Caco-2 (cell line): ENCODE measurements at regions not wholly inside any gene's neighbourhood (a gene's known extent, or its start where the extent isn't known, plus 50 kb on each side); places are given as distances from the start of the nearest gene placed in this dataset.

ENCODE experiments used
- BruUV-seq: library from RNA; stranded (reverse); fragments of 400-500 nt; replicated peaks from 2 replicates; lab custom pipeline; 2021; lab: Mats Ljungman, UMichigan
- CTCF ChIA-PET: fragments of 300-600 bp; sonication (Branson Sonifier 250); formaldehyde crosslinking; loops from one replicate; lab custom pipeline; 2022; ENCODE audit warnings: antibody characterized with exemption; lab: Charles Lee
- POLR2A ChIA-PET: fragments of 300-600 bp; sonication (Branson Sonifier 250); formaldehyde crosslinking; loops from one replicate; lab custom pipeline; 2022; ENCODE audit warnings: antibody characterized with exemption; lab: Charles Lee
- DNase-seq, 2 experiments: peaks; one replicate each; pipeline versions ENCODE4 v3.0.0 to v3.0.0-alpha.2; 2020 to 2022
- H3K27me3 ChIP-seq: replicated peaks from 2 replicates; pipeline ENCODE4 v1.6.0; 2011; ENCODE audit warnings: low read length; ENCODE audit not compliant: control insufficient read depth, insufficient read depth
- H3K36me3 ChIP-seq: 2 replicates; pipeline ENCODE4 v1.5.1; 2011; ENCODE audit warnings: low read length; ENCODE audit not compliant: control insufficient read depth, insufficient read depth
- H3K4me1 ChIP-seq: fragments of 250-450 bp; sonication (Bioruptor Pico); 2 replicates; pipeline ENCODE4 v1.5.1; 2020; ENCODE audit warnings: mild to moderate bottlenecking
- H3K4me3 ChIP-seq: 2 replicates; pipeline ENCODE4 v1.5.1; 2011; ENCODE audit warnings: low read depth, mild to moderate bottlenecking, control low read depth, low read length
- H3K9me3 ChIP-seq: fragments of 250-450 bp; sonication (Bioruptor Pico); 2 replicates; pipeline ENCODE4 v1.5.1; 2020; ENCODE audit warnings: mild to moderate bottlenecking, moderate library complexity
- H3K27ac Mint-ChIP-seq: one replicate; pipeline ENCODE4 v1.8.0; 2022; ENCODE audit warnings: mixed read lengths; ENCODE audit not compliant: unreplicated experiment
- H3K27me3 Mint-ChIP-seq: one replicate; pipeline ENCODE4 v1.8.0; 2022; ENCODE audit warnings: mixed read lengths; ENCODE audit not compliant: insufficient read depth, unreplicated experiment
- H3K36me3 Mint-ChIP-seq: one replicate; pipeline ENCODE4 v1.8.0; 2022; ENCODE audit warnings: mild to moderate bottlenecking, mixed read lengths; ENCODE audit not compliant: insufficient read depth, unreplicated experiment
- H3K4me1 Mint-ChIP-seq: one replicate; pipeline ENCODE4 v1.8.0; 2022; ENCODE audit warnings: low read depth, mixed read lengths; ENCODE audit not compliant: unreplicated experiment
- H3K4me3 Mint-ChIP-seq: one replicate; pipeline ENCODE4 v1.8.0; 2022; ENCODE audit warnings: mild to moderate bottlenecking, moderate library complexity, mixed read lengths; ENCODE audit not compliant: unreplicated experiment
- H3K9me3 Mint-ChIP-seq: one replicate; pipeline ENCODE4 v1.8.0; 2022; ENCODE audit warnings: mixed read lengths; ENCODE audit not compliant: unreplicated experiment
- CTCF ChIP-seq, 2 experiments: fragments of 200-600 bp in 1 of 2; IDR thresholded peaks; 1 replicate in 1 of 2; 2 replicates in 1 of 2; pipeline versions ENCODE4 v1.5.1 to v1.8.0; 2011 to 2022; ENCODE audit warnings: antibody characterized with exemption in 1 of 2, control low read depth in 1 of 2, inconsistent platforms in 1 of 2, low read depth in 1 of 2, low read length in 1 of 2, mild to moderate bottlenecking in 1 of 2, moderate library complexity in 1 of 2; ENCODE audit not compliant: insufficient read depth in 1 of 2, severe bottlenecking in 1 of 2, unreplicated experiment in 1 of 2
- intact Hi-C: fragments of 100-400 bp; cut with micrococcal nuclease; formaldehyde crosslinking; loops from one replicate; pipeline ENCODE4 v1.10.0; 2022; ENCODE audit not compliant: unreplicated experiment

DNA sequence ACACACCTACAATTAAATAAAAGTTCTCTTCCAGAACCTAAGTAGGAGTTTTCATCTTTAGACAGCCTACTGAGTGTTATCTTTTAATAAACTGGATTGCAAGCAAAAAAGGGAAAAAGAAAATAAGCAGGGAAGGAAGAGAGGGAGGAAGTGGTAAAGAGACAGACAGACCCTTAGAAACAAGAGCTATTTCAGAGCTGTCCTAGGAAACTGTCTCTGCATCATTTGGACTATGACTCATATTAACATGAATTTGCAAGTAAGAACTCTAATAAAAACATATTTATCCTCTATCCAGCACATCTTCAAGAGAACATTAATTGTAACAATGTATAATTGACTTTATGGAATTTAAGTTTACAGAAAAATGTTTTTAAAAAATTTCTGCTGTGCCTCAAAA lies 438.8 kb upstream of the USP15 start:
- H3K4me1 Mint-ChIP-seq, result no peaks in the 10 kb centered on the region
- no peaks in the 10 kb centered on the region for H3K27me3 ChIP-seq
- no peak overlapping the region for H3K27ac Mint-ChIP-seq
- no peaks in the 10 kb centered on the region for H3K36me3 ChIP-seq
- no peak overlapping the region for H3K4me3 Mint-ChIP-seq
- DNase-seq, result no peak
- CTCF ChIA-PET, result no interaction called here
- H3K4me3 ChIP-seq, result no peak overlapping the region
- H3K27me3 Mint-ChIP-seq, result peaks cover 3% of the 10 kb centered on the region
- no peaks in the 10 kb centered on the region for H3K9me3 ChIP-seq
- no peak for TF ChIP-seq CTCF (IDR thresholded peaks at IDR 0.05; ENCODE audit: insufficient read depth in 1 of 2, low read depth in 1 of 2, low read length in 1 of 2, severe bottlenecking in 1 of 2, unreplicated experiment in 1 of 2)
- H3K36me3 Mint-ChIP-seq, result no peaks in the 10 kb centered on the region
- H3K9me3 Mint-ChIP-seq, result no peaks in the 10 kb centered on the region
- no peaks in the 10 kb centered on the region for H3K4me1 ChIP-seq
- no TSS peak for BruUV-seq
- intact Hi-C loops, result no loop called here
- POLR2A ChIA-PET, result no interaction called here

- H3K4me1 ChIP-seq, result no peaks in the 10 kb centered on the region
- Mint-ChIP-seq H3K9me3 (no peaks in the 10 kb centered on the region), H3K4me1 (no peaks in the 10 kb centered on the region), H3K27ac (no peak overlapping the region), H3K4me3 (no peak overlapping the region), H3K27me3 (peaks cover 3% of the 10 kb centered on the region), H3K36me3 (no peaks in the 10 kb centered on the region)
- TF ChIP-seq CTCF (IDR thresholded peaks at IDR 0.05; ENCODE audit: insufficient read depth in 1 of 2, low read depth in 1 of 2, low read length in 1 of 2, severe bottlenecking in 1 of 2, unreplicated experiment in 1 of 2), result no peak
- POLR2A ChIA-PET, result no interaction called here
- H3K36me3 ChIP-seq, result no peaks in the 10 kb centered on the region
- no peak for DNase-seq
- CTCF ChIA-PET, result no interaction called here
- H3K4me3 ChIP-seq, result no peak overlapping the region
- intact Hi-C loops, result no loop called here
- H3K27me3 ChIP-seq, result no peaks in the 10 kb centered on the region
- BruUV-seq, result no TSS peak
- no peaks in the 10 kb centered on the region for H3K9me3 ChIP-seq
These were observed 437.1 kb upstream of the USP15 start for GRCh38 chr12:61823102-61823501.

GRCh38 chr12:61846765-61847164 lies 413.4 kb upstream of the USP15 start:
- no peak for DNase-seq
- H3K27me3 ChIP-seq, result no peaks in the 10 kb centered on the region
- H3K4me3 ChIP-seq, result no peak overlapping the region
- intact Hi-C loops, result no loop called here
- POLR2A ChIA-PET, result no interaction called here
- no peak overlapping the region for H3K4me3 Mint-ChIP-seq
- no peaks in the 10 kb centered on the region for H3K36me3 ChIP-seq
- CTCF ChIA-PET, result no interaction called here
- no peak overlapping the region for H3K27ac Mint-ChIP-seq
- TF ChIP-seq CTCF (IDR thresholded peaks at IDR 0.05; ENCODE audit: insufficient read depth in 1 of 2, low read depth in 1 of 2, low read length in 1 of 2, severe bottlenecking in 1 of 2, unreplicated experiment in 1 of 2), result no peak
- no peaks in the 10 kb centered on the region for H3K36me3 Mint-ChIP-seq
- H3K4me1 Mint-ChIP-seq, result no peaks in the 10 kb centered on the region
- no TSS peak for BruUV-seq
- no peaks in the 10 kb centered on the region for H3K9me3 Mint-ChIP-seq
- peaks cover 3% of the 10 kb centered on the region for H3K27me3 Mint-ChIP-seq
- no peaks in the 10 kb centered on the region for H3K9me3 ChIP-seq
- H3K4me1 ChIP-seq, result no peaks in the 10 kb centered on the region
